WTC11 (cell line): ENCODE measurements at regions not wholly inside any gene's neighbourhood (a gene's known extent, or its start where the extent isn't known, plus 50 kb on each side); places are given as distances from the start of the nearest gene placed in this dataset.

ENCODE experiments used
- ATF1 ChIP-seq: sonication (generic); formaldehyde crosslinking; IDR thresholded peaks from 2 replicates; pipeline ENCODE4 v1.8.1; 2023; ENCODE audit warnings: mild to moderate bottlenecking, moderate library complexity, missing genetic modification reagents
- SP1 ChIP-seq: sonication (generic); formaldehyde crosslinking; conservative IDR thresholded peaks from 2 replicates; pipeline ENCODE4 v1.8.1; 2022; ENCODE audit warnings: missing genetic modification reagents
- ZNF317 ChIP-seq: sonication (generic); formaldehyde crosslinking; IDR thresholded peaks from 2 replicates; pipeline ENCODE4 v1.8.1; 2023; ENCODE audit warnings: low read depth, mild to moderate bottlenecking, moderate library complexity, missing genetic modification reagents, borderline replicate concordance
- TF ChIP-seq, protein P1 (sequence below): fragments of 200-600 bp; IDR thresholded peaks from 2 replicates; pipeline ENCODE4 v1.8.0; 2022; ENCODE audit warnings: antibody characterized with exemption
- TF ChIP-seq, protein P2 (sequence below): sonication (generic); formaldehyde crosslinking; IDR thresholded peaks from 2 replicates; pipeline ENCODE4 v1.8.0; 2022; ENCODE audit warnings: mild to moderate bottlenecking, missing genetic modification reagents
- TF ChIP-seq, protein P3 (sequence below): sonication (generic); formaldehyde crosslinking; IDR thresholded peaks from 2 replicates; pipeline ENCODE4 v1.8.1; 2023; ENCODE audit warnings: mild to moderate bottlenecking, missing genetic modification reagents

DNA sequence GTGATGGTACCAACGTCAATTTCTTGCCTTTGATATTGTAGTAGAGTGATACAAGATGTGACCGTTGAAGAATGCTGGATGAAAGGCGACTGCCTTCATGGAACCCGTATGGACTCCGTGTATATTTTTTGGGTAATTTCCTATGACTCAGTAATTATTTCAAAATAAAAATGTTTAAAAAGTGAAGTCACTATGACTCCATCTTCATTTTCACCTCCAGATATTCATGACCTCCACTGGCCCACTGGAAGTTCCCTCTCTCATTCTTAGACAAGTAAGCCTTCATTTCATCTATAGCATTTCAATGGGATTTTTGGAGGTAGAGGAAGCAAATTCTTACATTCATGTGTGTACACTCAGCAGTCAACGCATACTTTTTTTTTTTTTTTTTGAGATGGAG is 111.8 kb upstream of the NUDT7 start:
- TF ChIP-seq, protein P1, sequence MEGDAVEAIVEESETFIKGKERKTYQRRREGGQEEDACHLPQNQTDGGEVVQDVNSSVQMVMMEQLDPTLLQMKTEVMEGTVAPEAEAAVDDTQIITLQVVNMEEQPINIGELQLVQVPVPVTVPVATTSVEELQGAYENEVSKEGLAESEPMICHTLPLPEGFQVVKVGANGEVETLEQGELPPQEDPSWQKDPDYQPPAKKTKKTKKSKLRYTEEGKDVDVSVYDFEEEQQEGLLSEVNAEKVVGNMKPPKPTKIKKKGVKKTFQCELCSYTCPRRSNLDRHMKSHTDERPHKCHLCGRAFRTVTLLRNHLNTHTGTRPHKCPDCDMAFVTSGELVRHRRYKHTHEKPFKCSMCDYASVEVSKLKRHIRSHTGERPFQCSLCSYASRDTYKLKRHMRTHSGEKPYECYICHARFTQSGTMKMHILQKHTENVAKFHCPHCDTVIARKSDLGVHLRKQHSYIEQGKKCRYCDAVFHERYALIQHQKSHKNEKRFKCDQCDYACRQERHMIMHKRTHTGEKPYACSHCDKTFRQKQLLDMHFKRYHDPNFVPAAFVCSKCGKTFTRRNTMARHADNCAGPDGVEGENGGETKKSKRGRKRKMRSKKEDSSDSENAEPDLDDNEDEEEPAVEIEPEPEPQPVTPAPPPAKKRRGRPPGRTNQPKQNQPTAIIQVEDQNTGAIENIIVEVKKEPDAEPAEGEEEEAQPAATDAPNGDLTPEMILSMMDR: no peak
- TF ChIP-seq, protein P2, sequence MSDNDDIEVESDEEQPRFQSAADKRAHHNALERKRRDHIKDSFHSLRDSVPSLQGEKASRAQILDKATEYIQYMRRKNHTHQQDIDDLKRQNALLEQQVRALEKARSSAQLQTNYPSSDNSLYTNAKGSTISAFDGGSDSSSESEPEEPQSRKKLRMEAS: no peak
- TF ChIP-seq ATF1 (CRISPR knock-in tag) (no peak), SP1 (no peak), ZNF317 (no peak)
- TF ChIP-seq, protein P3, sequence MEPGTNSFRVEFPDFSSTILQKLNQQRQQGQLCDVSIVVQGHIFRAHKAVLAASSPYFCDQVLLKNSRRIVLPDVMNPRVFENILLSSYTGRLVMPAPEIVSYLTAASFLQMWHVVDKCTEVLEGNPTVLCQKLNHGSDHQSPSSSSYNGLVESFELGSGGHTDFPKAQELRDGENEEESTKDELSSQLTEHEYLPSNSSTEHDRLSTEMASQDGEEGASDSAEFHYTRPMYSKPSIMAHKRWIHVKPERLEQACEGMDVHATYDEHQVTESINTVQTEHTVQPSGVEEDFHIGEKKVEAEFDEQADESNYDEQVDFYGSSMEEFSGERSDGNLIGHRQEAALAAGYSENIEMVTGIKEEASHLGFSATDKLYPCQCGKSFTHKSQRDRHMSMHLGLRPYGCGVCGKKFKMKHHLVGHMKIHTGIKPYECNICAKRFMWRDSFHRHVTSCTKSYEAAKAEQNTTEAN (CRISPR knock-in tag): no peak
